ENCODE measurements at regions not wholly inside any gene's neighbourhood (a gene's known extent, or its start where the extent isn't known, plus 50 kb on each side); places are given as distances from the start of the nearest gene placed in this dataset.
"Not testable (repeated sequence)": the region's sequence is repeated elsewhere in the genome, so short reads cannot be mapped to it uniquely, and the experiment has no call there.

GRCh38 chr2:77737236-77737635, 215.1 kb upstream of the LRRTM4 start:
- no peak for DNase-seq (ENCODE audit: low read depth in 2 of 2)
- TF ChIP-seq CTCF (conservative IDR thresholded peaks at IDR 0.05 in 1 of 2, IDR thresholded peaks at IDR 0.05 in 1 of 2; ENCODE audit: low read depth in 1 of 2, low read length in 2 of 2) (no peak), EZH2 (IDR thresholded peaks at IDR 0.05; ENCODE audit: low read length, missing control alignments) (no peak)

GRCh38 chr2:77746780-77747179, 224.6 kb upstream of the LRRTM4 start:
- no peak overlapping the region for H3K9ac ChIP-seq (ENCODE audit: insufficient read depth, low read length)
- H3K9me3 ChIP-seq (ENCODE audit: control insufficient read depth, insufficient read depth, low read depth, low read length), result no peaks in the 10 kb centered on the region
- no peaks in the 10 kb centered on the region for H4K20me1 ChIP-seq (ENCODE audit: control insufficient read depth, extremely low read depth, insufficient read depth, low read length)
- no peak overlapping the region for H3K4me2 ChIP-seq (ENCODE audit: extremely low read depth, insufficient read depth, low read length)
- H3K79me2 ChIP-seq (ENCODE audit: control insufficient read depth, insufficient read depth, low read length), result no peaks in the 10 kb centered on the region
- no peaks in the 10 kb centered on the region for H3K36me3 ChIP-seq (ENCODE audit: control insufficient read depth, insufficient read depth, low read length)
- H3K4me1 ChIP-seq (ENCODE audit: control insufficient read depth, extremely low read depth, insufficient read depth, low read length), result no peaks in the 10 kb centered on the region
- no peak overlapping the region for H3K27ac ChIP-seq (ENCODE audit: insufficient read depth, low read length)
- TF ChIP-seq CTCF (conservative IDR thresholded peaks at IDR 0.05 in 1 of 2, IDR thresholded peaks at IDR 0.05 in 1 of 2; ENCODE audit: low read depth in 1 of 2, low read length in 2 of 2), result no peak
- no peak for TF ChIP-seq EZH2 (IDR thresholded peaks at IDR 0.05; ENCODE audit: low read length, missing control alignments)
- no peaks in the 10 kb centered on the region for H3K27me3 ChIP-seq (ENCODE audit: control insufficient read depth, insufficient read depth, low read length)
- H2AFZ ChIP-seq (ENCODE audit: low read length), result no peak overlapping the region
- H3K4me3 ChIP-seq (replicated peaks in 1 of 4; ENCODE audit: control extremely low read depth in 1 of 4, insufficient read depth in 1 of 4, low read depth in 3 of 4, low read length in 4 of 4), result no peak overlapping the region
- no peak for DNase-seq (ENCODE audit: low read depth in 2 of 2)

More at GRCh38 chr2:77737236-77737635, 215.1 kb upstream of the LRRTM4 start:
- H3K27me3 ChIP-seq (ENCODE audit: control insufficient read depth, insufficient read depth, low read length), result no peaks in the 10 kb centered on the region
- no peak overlapping the region for H3K4me2 ChIP-seq (ENCODE audit: extremely low read depth, insufficient read depth, low read length)
- no peaks in the 10 kb centered on the region for H3K4me1 ChIP-seq (ENCODE audit: control insufficient read depth, extremely low read depth, insufficient read depth, low read length)
- H2AFZ ChIP-seq (ENCODE audit: low read length), result no peak overlapping the region
- H3K9ac ChIP-seq (ENCODE audit: insufficient read depth, low read length), result no peak overlapping the region
- no peaks in the 10 kb centered on the region for H4K20me1 ChIP-seq (ENCODE audit: control insufficient read depth, extremely low read depth, insufficient read depth, low read length)
- no peaks in the 10 kb centered on the region for H3K9me3 ChIP-seq (ENCODE audit: control insufficient read depth, insufficient read depth, low read depth, low read length)
- H3K36me3 ChIP-seq (ENCODE audit: control insufficient read depth, insufficient read depth, low read length), result no peaks in the 10 kb centered on the region
- H3K27ac ChIP-seq (ENCODE audit: insufficient read depth, low read length), result no peak overlapping the region
- H3K4me3 ChIP-seq (replicated peaks in 1 of 4; ENCODE audit: control extremely low read depth in 1 of 4, insufficient read depth in 1 of 4, low read depth in 3 of 4, low read length in 4 of 4), result no peak overlapping the region
- H3K79me2 ChIP-seq (ENCODE audit: control insufficient read depth, insufficient read depth, low read length), result no peaks in the 10 kb centered on the region

GRCh38 chr2:77753710-77754345, 231.7 kb upstream of the LRRTM4 start:
- H3K4me2 ChIP-seq (ENCODE audit: extremely low read depth, insufficient read depth, low read length); DNase-seq (ENCODE audit: low read depth in 2 of 2); H3K27me3 ChIP-seq (ENCODE audit: control insufficient read depth, insufficient read depth, low read length); H3K4me3 ChIP-seq (replicated peaks in 1 of 4; ENCODE audit: control extremely low read depth in 1 of 4, insufficient read depth in 1 of 4, low read depth in 3 of 4, low read length in 4 of 4); H3K9me3 ChIP-seq (ENCODE audit: control insufficient read depth, insufficient read depth, low read depth, low read length); H3K27ac ChIP-seq (ENCODE audit: insufficient read depth, low read length); H3K36me3 ChIP-seq (ENCODE audit: control insufficient read depth, insufficient read depth, low read length); H2AFZ ChIP-seq (ENCODE audit: low read length); H3K79me2 ChIP-seq (ENCODE audit: control insufficient read depth, insufficient read depth, low read length); H3K9ac ChIP-seq (ENCODE audit: insufficient read depth, low read length); H3K4me1 ChIP-seq (ENCODE audit: control insufficient read depth, extremely low read depth, insufficient read depth, low read length); H4K20me1 ChIP-seq (ENCODE audit: control insufficient read depth, extremely low read depth, insufficient read depth, low read length): not testable (repeated sequence)
